ENCODE measurements at regions not wholly inside any gene's neighbourhood (a gene's known extent, or its start where the extent isn't known, plus 50 kb on each side); places are given as distances from the start of the nearest gene placed in this dataset.

GRCh38 chr6:122129313-122130025, 270.0 kb upstream of the HSF2 start:
- TF ChIP-seq, protein P1, sequence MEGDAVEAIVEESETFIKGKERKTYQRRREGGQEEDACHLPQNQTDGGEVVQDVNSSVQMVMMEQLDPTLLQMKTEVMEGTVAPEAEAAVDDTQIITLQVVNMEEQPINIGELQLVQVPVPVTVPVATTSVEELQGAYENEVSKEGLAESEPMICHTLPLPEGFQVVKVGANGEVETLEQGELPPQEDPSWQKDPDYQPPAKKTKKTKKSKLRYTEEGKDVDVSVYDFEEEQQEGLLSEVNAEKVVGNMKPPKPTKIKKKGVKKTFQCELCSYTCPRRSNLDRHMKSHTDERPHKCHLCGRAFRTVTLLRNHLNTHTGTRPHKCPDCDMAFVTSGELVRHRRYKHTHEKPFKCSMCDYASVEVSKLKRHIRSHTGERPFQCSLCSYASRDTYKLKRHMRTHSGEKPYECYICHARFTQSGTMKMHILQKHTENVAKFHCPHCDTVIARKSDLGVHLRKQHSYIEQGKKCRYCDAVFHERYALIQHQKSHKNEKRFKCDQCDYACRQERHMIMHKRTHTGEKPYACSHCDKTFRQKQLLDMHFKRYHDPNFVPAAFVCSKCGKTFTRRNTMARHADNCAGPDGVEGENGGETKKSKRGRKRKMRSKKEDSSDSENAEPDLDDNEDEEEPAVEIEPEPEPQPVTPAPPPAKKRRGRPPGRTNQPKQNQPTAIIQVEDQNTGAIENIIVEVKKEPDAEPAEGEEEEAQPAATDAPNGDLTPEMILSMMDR (IDR thresholded peaks at IDR 0.05): no peak
- no peak for TF ChIP-seq POLR2A (IDR thresholded peaks at IDR 0.05)

Measured in thyroid gland (tissue), 4 donors.